ENCODE measurements at regions not wholly inside any gene's neighbourhood (a gene's known extent, or its start where the extent isn't known, plus 50 kb on each side); places are given as distances from the start of the nearest gene placed in this dataset.

DNA sequence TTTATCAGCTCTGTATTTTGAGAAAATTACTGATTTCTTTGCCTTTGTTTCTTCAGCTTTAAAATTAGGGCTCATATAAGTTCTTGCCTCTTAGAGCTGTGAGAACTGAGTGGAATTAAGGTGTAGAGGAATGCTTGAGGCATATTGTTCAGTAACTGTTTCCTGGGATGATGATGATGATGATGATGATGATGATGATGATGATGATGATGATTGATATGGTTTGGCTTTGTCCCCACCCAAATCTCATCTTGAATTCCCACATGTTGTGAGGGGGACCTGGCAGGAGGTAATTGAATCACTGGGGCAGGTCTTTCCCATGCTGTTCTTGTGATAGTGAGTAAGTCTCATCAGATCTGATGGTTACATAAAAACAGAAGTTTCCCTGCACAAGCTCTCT, 118.7 kb downstream of the CHRM3 start:
- no peaks in the 10 kb centered on the region for H3K36me3 ChIP-seq
- H3K4me3 ChIP-seq, result no peak overlapping the region
- peaks cover 6% of the 10 kb centered on the region for H3K9me3 ChIP-seq (replicated peaks)
- DNase-seq (ENCODE audit: low read depth in 1 of 2, low spot score in 2 of 2), result no peak
- H3K27me3 ChIP-seq (replicated peaks), result no peaks in the 10 kb centered on the region
- H3K4me1 ChIP-seq (replicated peaks), result no peaks in the 10 kb centered on the region
- no peak overlapping the region for H3K27ac ChIP-seq

DNA sequence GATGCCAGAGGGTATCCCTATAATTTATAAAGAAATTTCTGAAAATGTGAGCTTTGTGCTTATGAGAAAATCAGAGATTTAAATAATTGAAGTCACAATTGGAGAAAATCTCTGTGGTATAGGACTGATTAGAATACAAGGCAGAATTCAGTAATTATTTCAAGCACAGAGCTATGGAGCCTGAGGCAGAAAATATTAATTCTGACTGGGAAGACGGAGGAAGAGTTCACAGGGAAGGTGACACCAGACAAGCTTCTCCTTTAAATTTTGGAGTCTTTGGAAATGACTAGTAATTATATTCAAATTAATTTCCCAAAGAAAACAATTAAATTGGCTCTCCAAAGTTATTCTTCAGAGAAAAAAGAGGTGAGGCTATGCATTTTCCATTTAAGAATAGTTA, 121.5 kb downstream of the CHRM3 start:
- Histone ChIP-seq H3K9me3 (replicated peaks) (peaks cover 6% of the 10 kb centered on the region), H3K27ac (no peak overlapping the region), H3K27me3 (replicated peaks) (no peaks in the 10 kb centered on the region), H3K4me3 (no peak overlapping the region), H3K4me1 (replicated peaks) (no peaks in the 10 kb centered on the region), H3K36me3 (no peaks in the 10 kb centered on the region)
- DNase-seq (ENCODE audit: low read depth in 1 of 2, low spot score in 2 of 2), result no peak

DNA sequence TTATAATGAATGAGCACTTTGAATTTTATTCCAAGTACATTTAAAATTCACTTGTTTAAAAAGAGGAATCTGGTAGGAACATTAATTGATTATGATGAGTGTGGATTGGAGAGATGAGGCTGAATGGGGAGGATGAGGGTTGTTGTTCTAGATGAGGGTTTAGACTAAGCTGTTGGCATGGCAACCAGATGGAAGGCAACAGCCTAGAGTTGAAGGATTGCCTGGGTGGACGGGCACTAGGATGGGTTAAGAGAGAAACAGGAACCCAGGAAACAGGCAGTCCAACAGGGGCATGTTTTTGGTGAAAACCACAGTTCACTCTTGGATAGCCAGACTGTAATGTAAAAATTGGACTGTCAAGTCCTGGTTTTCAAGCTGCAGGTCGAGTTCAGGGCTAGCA, 125.5 kb downstream of the CHRM3 start:
- Histone ChIP-seq H3K4me1 (replicated peaks) (no peaks in the 10 kb centered on the region), H3K27ac (no peak overlapping the region)
- no peak for DNase-seq (ENCODE audit: low read depth in 1 of 2, low spot score in 2 of 2)

DNA sequence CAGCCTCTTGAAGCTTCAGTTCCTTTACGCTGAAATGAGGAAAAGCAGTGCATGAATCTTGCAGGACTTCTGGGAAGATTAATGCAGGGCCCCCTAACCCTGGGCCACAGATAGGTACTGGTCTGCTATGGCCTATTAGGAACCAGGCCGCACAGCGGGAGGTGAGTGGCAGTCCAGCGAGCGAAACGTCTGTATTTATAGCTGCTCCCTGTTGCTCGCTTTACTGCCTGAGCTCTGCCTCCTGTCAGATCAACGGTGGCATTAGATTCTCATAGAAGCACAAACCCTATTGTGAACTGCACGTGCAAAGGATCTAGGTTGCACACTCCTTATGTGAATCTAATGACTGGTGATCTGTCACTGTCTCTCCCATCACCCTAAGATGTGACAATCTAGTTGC, 130.2 kb downstream of the CHRM3 start:
- Histone ChIP-seq H3K4me1 (replicated peaks) (no peaks in the 10 kb centered on the region), H3K36me3 (no peaks in the 10 kb centered on the region), H3K27ac (no peak overlapping the region), H3K9me3 (replicated peaks) (no peaks in the 10 kb centered on the region), H3K4me3 (no peak overlapping the region), H3K27me3 (replicated peaks) (no peaks in the 10 kb centered on the region)
- no peak for DNase-seq (ENCODE audit: low read depth in 1 of 2, low spot score in 2 of 2)

More for the DNA sequence above, 125.5 kb downstream of the CHRM3 start:
- Histone ChIP-seq H3K27me3 (replicated peaks) (no peaks in the 10 kb centered on the region), H3K36me3 (no peaks in the 10 kb centered on the region), H3K9me3 (replicated peaks) (peaks cover 6% of the 10 kb centered on the region; the same call in 1 of the 2 replicates), H3K4me3 (no peak overlapping the region)

DNA sequence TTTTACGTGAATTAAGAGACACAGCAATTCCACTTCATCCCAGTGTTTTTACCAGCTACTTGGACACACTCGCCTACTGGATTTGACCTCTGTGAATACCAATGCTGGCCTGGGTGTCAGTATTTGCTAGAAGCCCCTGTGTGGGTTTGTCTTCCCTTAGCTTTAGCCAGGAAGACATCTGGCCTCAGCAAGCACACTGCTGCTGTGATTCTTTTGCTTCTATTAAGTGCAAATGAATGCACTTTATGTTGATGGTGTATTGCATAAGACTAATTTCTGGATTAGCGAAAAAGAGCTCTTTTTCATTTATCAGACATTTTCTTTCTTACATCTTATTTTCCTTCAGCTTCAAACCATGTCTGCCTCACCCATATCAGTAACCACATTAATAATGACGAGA, 140.0 kb downstream of the CHRM3 start:
- no peaks in the 10 kb centered on the region for H3K36me3 ChIP-seq
- peaks cover 2% of the 10 kb centered on the region; the same call in 1 of the 2 replicates for H3K9me3 ChIP-seq (replicated peaks)
- no peak for DNase-seq (ENCODE audit: low read depth in 1 of 2, low spot score in 2 of 2)
- H3K27me3 ChIP-seq (replicated peaks), result no peaks in the 10 kb centered on the region
- H3K4me1 ChIP-seq (replicated peaks), result no peaks in the 10 kb centered on the region
- H3K27ac ChIP-seq, result no peak overlapping the region
- H3K4me3 ChIP-seq, result no peak overlapping the region

DNA sequence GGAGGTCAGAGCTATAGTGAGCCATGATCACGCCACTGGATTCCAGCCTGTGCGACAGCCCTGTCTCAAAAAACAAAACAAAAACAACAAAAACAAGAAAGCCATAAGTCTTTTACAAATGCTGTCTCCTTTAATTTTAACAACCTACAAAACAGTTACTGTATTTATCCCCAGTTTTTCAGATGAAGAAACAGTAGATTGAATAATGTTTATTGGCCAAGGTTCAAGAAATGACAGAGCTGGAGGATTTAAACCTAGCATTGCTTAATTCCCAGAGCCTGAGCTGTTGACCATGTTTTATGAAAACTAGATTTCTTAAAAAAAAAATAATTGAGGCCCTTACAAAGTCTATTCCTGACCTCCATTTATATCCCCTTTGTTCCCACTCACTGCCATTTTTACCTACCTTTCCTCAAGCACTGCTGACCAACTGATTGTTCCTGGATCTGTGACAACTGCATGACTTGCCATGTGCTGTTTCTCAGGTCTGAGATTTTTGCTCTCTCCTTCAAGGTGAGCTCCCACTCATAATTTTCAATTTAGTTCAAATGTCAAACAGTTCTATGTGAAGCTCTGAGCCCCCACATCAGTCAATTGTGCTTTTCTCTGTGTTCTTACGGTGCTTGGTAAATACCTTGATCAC, 140.8 kb downstream of the CHRM3 start:
- H3K4me1 ChIP-seq (replicated peaks), result no peaks in the 10 kb centered on the region
- no peak overlapping the region for H3K27ac ChIP-seq
- peaks cover 2% of the 10 kb centered on the region; the same call in 1 of the 2 replicates for H3K9me3 ChIP-seq (replicated peaks)
- DNase-seq (ENCODE audit: low read depth in 1 of 2, low spot score in 2 of 2), result no peak
- H3K27me3 ChIP-seq (replicated peaks), result no peaks in the 10 kb centered on the region
- no peak overlapping the region for H3K4me3 ChIP-seq
- no peaks in the 10 kb centered on the region for H3K36me3 ChIP-seq

DNA sequence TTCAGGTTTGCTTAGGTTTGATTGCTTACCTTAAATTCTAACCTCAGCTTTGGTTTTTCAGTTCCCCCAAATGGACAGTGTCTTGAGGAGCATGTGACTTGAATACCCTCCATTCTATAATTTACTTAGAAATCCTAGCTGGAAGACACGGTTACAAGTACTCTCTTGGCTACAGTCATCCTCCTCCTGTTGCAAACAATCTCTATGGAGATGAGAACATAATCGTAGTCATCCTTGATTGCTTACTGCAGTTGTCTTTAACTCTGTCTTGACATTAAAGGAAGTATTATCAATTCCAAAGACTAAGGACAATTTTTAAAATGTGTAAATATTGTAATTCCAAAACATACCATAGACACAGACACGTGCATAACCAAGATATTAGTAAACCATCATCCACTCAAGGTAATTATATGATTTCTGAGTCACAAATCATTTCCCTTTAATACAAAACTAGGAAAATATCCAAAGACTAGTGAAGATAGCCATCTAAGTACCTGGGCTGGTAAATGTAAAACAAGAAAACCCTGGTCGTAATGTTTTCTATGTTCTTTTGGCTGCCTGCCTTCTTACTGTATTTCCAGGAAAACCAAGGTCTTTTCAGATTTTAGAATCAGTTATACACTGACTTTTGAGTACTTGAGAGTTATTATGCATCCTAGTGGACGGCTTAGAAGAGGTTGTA, 149.9 kb downstream of the CHRM3 start:
- no peaks in the 10 kb centered on the region for H3K36me3 ChIP-seq

DNA sequence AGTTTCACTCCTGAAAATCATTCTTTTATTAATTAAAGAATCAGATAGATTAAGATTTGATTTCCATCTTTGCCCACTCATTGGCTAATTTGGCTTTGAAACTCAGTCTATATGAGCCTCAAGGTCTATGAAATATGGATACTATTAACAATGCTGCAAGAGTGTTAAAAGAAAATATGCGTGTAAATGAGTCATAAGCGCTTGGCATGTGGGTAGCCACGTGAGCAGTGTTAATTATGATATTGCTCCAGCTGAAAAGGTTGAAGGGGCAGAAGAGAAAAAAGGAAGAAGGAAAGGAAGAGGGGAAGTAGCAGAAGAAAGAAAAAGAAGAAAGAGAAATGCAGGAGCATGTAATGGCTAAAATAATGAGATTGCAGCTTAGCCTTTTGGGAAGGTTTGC, 151.4 kb downstream of the CHRM3 start:
- Histone ChIP-seq H3K27me3 (replicated peaks) (no peaks in the 10 kb centered on the region), H3K27ac (no peak overlapping the region), H3K4me3 (no peak overlapping the region), H3K9me3 (replicated peaks) (0 out of 2 replicates have a peak, but pooled peaks cover 2% of the 10 kb centered on the region), H3K36me3 (no peaks in the 10 kb centered on the region), H3K4me1 (replicated peaks) (no peaks in the 10 kb centered on the region)
- DNase-seq (ENCODE audit: low read depth in 1 of 2, low spot score in 2 of 2), result no peak

More for the DNA sequence above, 149.9 kb downstream of the CHRM3 start:
- Histone ChIP-seq H3K27me3 (replicated peaks) (no peaks in the 10 kb centered on the region), H3K4me1 (replicated peaks) (no peaks in the 10 kb centered on the region), H3K27ac (no peak overlapping the region), H3K9me3 (replicated peaks) (0 out of 2 replicates have a peak, but pooled peaks cover 2% of the 10 kb centered on the region), H3K4me3 (no peak overlapping the region)
- DNase-seq (ENCODE audit: low read depth in 1 of 2, low spot score in 2 of 2), result no peak

DNA sequence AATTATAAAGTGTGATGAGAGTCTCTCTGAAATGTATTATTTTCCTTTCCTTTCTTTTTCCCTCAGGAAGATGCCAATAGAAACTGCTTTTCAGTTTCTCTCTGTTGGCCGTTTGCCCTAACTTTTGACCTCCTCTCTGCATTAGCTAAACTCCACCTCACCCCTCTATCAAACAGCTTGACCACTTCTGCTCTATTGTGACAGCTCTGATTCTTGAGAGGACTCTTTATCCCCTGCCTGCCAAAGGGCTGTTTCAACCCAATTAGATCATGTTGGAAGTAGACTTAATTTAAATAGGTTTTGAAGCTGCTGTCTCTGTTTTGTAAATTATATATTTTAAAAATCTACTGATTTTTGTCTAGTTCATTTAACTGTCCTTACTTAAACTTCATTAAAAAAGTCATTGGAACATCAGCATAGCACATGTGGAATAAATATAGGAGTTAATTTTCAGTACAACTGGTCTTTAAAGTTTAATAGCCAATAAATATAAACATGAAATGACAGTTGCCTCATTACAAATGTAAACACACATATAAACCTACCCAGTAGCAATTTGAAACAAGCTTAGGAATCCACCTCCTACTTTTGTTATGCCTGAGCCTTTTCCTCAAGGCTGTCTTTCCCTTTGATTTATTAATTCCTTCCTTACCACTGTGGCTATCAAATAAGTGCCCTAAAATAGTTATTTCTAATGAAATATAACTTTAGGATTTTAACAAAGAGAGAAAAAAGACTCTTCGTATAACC, 152.0 kb downstream of the CHRM3 start:
- no peak for DNase-seq (ENCODE audit: low read depth in 1 of 2, low spot score in 2 of 2)
- H3K27me3 ChIP-seq (replicated peaks), result no peaks in the 10 kb centered on the region
- no peak overlapping the region for H3K27ac ChIP-seq

DNA sequence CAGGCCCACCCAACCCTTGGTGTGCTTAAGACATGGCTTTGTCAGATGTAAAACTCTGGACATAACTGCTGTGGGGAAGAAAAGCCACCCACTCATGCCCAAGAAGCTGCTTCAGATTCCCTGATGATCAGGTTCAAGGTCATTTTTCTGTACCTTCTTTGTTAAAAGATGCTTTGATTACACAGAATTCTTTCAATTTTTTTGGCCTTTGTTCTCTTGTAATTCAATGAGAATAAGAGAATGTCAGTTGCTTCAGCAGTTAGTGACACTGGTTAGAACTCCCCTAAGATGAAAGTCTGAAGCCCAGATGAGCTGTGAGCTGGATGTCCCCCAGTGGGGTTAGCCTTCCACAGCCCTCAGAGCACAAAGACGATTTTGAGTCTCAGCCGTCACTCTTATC, 152.7 kb downstream of the CHRM3 start:
- 0 out of 2 replicates have a peak, but pooled peaks cover 2% of the 10 kb centered on the region for H3K9me3 ChIP-seq (replicated peaks)
- no peak overlapping the region for H3K4me3 ChIP-seq
- H3K27ac ChIP-seq, result no peak overlapping the region
- no peak for DNase-seq (ENCODE audit: low read depth in 1 of 2, low spot score in 2 of 2)
- H3K27me3 ChIP-seq (replicated peaks), result no peaks in the 10 kb centered on the region
- no peaks in the 10 kb centered on the region for H3K4me1 ChIP-seq (replicated peaks)
- no peaks in the 10 kb centered on the region for H3K36me3 ChIP-seq

More for the DNA sequence above, 152.0 kb downstream of the CHRM3 start:
- Histone ChIP-seq H3K9me3 (replicated peaks) (0 out of 2 replicates have a peak, but pooled peaks cover 2% of the 10 kb centered on the region), H3K4me3 (no peak overlapping the region), H3K36me3 (no peaks in the 10 kb centered on the region), H3K4me1 (replicated peaks) (no peaks in the 10 kb centered on the region)

DNA sequence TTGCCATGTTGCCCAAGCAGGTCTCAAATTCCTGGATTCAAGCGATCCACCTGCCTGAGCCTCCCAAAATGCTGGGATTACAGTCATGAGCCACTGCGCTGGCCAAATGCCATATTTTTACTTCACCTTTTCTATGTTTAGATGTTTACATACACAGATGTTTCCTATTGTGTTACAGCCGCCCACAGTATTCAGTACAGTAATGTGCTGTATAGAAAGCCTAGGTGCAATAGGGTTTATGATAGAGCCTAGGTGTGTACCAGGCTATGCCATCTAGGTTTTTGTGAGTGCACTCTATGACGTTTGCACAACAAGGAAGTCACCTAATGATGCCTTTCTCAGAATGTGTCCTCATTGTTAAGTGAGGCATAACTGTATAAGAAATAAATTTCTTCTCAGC, 153.4 kb downstream of the CHRM3 start:
- Histone ChIP-seq H3K27me3 (replicated peaks) (no peaks in the 10 kb centered on the region), H3K4me1 (replicated peaks) (no peaks in the 10 kb centered on the region), H3K36me3 (no peaks in the 10 kb centered on the region), H3K27ac (no peak overlapping the region), H3K9me3 (replicated peaks) (peaks cover 2% of the 10 kb centered on the region; the same call in 1 of the 2 replicates), H3K4me3 (no peak overlapping the region)
- no peak for DNase-seq (ENCODE audit: low read depth in 1 of 2, low spot score in 2 of 2)

DNA sequence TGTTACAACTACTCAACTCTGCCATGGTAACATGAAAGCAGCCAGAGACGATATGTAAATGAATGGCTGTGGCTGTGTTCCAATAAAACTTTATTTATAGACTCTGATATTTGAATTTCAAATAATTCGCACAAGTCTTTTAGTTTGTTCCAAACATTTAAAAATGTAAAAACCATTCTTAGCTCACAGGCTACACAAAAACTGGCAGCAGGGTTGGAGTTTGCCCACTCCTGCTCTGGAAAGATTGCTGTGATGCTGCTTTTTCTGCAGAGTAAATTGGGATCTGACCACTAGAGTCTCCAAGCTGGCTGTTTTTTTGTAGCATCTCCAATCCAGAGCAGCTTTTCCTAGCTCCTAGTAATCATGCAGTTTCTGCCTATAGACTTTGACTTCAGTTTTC, 157.5 kb downstream of the CHRM3 start:
- no peaks in the 10 kb centered on the region for H3K36me3 ChIP-seq
- peaks cover 6% of the 10 kb centered on the region; the same call in 1 of the 2 replicates for H3K9me3 ChIP-seq (replicated peaks)
- no peak for DNase-seq (ENCODE audit: low read depth in 1 of 2, low spot score in 2 of 2)
- no peak overlapping the region for H3K4me3 ChIP-seq
- no peaks in the 10 kb centered on the region for H3K27me3 ChIP-seq (replicated peaks)
- no peak overlapping the region for H3K27ac ChIP-seq
- no peaks in the 10 kb centered on the region for H3K4me1 ChIP-seq (replicated peaks)

DNA sequence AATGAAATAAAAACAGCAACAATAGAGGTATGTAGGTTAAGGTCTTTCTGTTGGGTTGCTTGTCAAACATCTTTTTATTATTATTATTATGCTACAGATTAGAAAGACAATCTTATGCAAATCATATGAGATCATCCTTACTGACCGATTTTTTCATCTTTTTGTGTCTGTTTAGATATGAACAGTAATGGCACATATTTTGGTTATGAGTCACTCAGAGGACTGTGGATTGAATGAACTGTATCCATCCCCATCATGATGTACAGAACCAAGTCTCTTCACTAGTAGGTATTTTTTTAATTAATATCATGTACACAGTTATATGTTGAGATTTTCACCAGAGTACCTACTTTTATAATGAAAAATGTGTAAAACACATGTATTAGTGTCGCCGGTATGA, 159.1 kb downstream of the CHRM3 start:
- no peaks in the 10 kb centered on the region; the same call in 1 of the 2 replicates for H3K36me3 ChIP-seq
- H3K4me3 ChIP-seq, result no peak overlapping the region
- no peaks in the 10 kb centered on the region for H3K27me3 ChIP-seq (replicated peaks)
- H3K9me3 ChIP-seq (replicated peaks), result peaks cover 6% of the 10 kb centered on the region
- no peaks in the 10 kb centered on the region for H3K4me1 ChIP-seq (replicated peaks)
- no peak for DNase-seq (ENCODE audit: low read depth in 1 of 2, low spot score in 2 of 2)
- no peak overlapping the region for H3K27ac ChIP-seq

DNA sequence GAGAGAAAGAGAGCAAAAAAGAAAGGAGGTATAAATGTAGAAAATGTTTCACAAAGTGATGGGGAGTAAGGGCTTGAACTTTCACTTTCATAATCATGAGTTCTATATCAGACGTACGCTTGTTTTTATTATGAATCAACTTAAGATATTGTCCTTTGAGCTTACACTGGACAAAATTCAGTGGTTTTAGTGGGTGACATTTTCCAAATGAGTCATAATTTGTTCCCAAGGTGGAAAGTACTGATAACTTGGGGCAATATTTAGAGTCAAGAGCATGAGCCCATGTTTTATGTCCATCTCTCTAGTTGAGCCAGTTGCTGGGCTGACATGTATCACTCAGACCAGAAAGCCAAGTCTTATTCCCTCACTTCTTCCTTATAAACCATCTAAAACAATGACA, 161.6 kb downstream of the CHRM3 start:
- Histone ChIP-seq H3K27me3 (replicated peaks) (no peaks in the 10 kb centered on the region), H3K4me1 (replicated peaks) (no peaks in the 10 kb centered on the region), H3K9me3 (replicated peaks) (peaks cover 6% of the 10 kb centered on the region), H3K36me3 (no peaks in the 10 kb centered on the region; the same call in 1 of the 2 replicates), H3K4me3 (no peak overlapping the region), H3K27ac (no peak overlapping the region)
- DNase-seq (ENCODE audit: low read depth in 1 of 2, low spot score in 2 of 2), result no peak

All from SJSA1 (cell line).